ENCODE measurements at regions not wholly inside any gene's neighbourhood (a gene's known extent, or its start where the extent isn't known, plus 50 kb on each side); places are given as distances from the start of the nearest gene placed in this dataset.

DNA sequence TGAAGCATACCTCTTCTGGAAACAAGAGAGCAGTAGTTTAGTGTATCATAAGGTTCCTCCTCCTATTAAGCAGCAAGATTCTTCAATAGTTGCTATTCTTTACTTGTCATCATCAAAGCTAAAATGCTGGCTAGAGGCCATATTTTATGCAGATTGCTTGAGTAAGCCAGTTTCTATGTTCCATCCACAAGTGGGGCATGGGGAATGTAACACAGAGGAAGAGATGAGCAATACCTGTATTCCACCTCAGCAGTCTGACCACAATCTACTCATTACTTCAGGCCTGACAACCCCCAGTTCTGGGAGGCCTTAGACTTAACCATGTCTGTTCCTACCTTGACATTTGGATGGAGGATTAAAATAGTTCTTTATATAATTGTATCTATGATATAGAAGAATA, 423.6 kb downstream of the BTG1 start:
- TF ChIP-seq ZNF274 (IDR thresholded peaks at IDR 0.05; ENCODE audit: low read depth, low read length) (no peak), SUZ12 (IDR thresholded peaks at IDR 0.05; ENCODE audit: extremely low read depth, insufficient read depth, insufficient read length) (no peak), YY1 (IDR thresholded peaks at IDR 0.05; ENCODE audit: insufficient read depth, insufficient read length) (no peak)
